ENCODE measurements at regions not wholly inside any gene's neighbourhood (a gene's known extent, or its start where the extent isn't known, plus 50 kb on each side); places are given as distances from the start of the nearest gene placed in this dataset.

DNA sequence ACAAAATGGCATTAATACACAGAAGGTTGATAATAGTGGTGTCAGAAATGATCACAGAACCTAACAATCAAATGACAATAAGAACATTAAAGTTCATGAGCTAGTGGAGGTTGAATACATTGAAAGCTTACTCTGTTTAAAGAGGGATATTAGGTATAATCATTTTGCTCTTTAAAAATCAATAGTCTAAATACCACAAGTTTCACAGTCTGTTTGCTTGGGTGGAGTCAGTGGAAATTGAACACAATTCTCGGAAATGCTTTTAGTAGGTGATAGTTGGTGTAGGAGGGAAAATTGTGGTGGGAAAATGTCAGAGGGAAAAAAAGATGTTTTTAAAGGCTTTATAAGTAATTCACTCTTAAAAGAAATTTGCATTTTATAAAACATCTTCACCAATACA lies 197.1 kb downstream of the GLUD2 start:
- TF ChIP-seq, protein P1, sequence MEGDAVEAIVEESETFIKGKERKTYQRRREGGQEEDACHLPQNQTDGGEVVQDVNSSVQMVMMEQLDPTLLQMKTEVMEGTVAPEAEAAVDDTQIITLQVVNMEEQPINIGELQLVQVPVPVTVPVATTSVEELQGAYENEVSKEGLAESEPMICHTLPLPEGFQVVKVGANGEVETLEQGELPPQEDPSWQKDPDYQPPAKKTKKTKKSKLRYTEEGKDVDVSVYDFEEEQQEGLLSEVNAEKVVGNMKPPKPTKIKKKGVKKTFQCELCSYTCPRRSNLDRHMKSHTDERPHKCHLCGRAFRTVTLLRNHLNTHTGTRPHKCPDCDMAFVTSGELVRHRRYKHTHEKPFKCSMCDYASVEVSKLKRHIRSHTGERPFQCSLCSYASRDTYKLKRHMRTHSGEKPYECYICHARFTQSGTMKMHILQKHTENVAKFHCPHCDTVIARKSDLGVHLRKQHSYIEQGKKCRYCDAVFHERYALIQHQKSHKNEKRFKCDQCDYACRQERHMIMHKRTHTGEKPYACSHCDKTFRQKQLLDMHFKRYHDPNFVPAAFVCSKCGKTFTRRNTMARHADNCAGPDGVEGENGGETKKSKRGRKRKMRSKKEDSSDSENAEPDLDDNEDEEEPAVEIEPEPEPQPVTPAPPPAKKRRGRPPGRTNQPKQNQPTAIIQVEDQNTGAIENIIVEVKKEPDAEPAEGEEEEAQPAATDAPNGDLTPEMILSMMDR (IDR thresholded peaks at IDR 0.05; ENCODE audit: poor library complexity) = no peak
- TF ChIP-seq EZH2phosphoT487 (IDR thresholded peaks at IDR 0.05; ENCODE audit: low read depth, severe bottlenecking, unreplicated experiment) (no peak), EZH2 (IDR thresholded peaks at IDR 0.05; ENCODE audit: borderline replicate concordance) (no peak)
- no peak overlapping the region for H3K4me3 ChIP-seq
- no peak overlapping the region for H3K27ac ChIP-seq
- no peaks in the 10 kb centered on the region for H3K9me2 ChIP-seq (replicated peaks; ENCODE audit: insufficient read depth)
- H3K4me2 ChIP-seq = no peak overlapping the region
- no peak overlapping the region for H2AFZ ChIP-seq
- peaks cover 2% of the 10 kb centered on the region for H3K9me3 ChIP-seq (ENCODE audit: low read depth)
- H3K79me2 ChIP-seq = no peaks in the 10 kb centered on the region
- no peaks in the 10 kb centered on the region for H3K4me1 ChIP-seq (ENCODE audit: insufficient read depth)
- no peaks in the 10 kb centered on the region for H3K27me3 ChIP-seq
- H3K36me3 ChIP-seq (replicated peaks; ENCODE audit: insufficient read depth, low read depth) = no peaks in the 10 kb centered on the region
- no peaks in the 10 kb centered on the region for H4K20me1 ChIP-seq (ENCODE audit: insufficient read depth, poor library complexity, severe bottlenecking)
- WGBS (ENCODE audit: low lambda C conversion rate, missing lambda C conversion rate) = 64% methylated on average over 1 of the region's 1 CpG
- DNase-seq (ENCODE audit: low spot score) = no peak

DNA sequence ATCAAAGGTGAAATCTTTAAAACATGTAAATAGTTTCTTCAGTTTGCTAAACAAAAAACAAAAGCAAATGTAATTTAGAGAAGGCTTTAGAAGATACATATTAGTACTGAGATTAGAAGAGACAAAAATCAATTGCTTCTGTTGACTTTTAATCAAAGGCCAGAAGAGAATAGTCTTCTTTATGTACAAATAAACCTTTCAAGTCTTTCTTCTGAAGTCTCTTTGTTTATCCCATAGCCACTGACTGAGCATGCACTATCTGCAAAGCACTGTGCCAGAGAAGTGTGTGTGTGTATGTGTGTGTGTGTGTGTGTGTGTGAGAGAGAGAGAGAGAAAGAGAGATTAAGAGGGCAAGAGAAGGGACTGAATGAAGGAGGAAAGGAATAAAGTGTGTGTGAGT lies 198.4 kb downstream of the GLUD2 start:
- H3K36me3 ChIP-seq (replicated peaks; ENCODE audit: insufficient read depth, low read depth) = no peaks in the 10 kb centered on the region
- no peaks in the 10 kb centered on the region for H3K27me3 ChIP-seq
- no peak overlapping the region for H3K4me3 ChIP-seq
- no peak for TF ChIP-seq EZH2phosphoT487 (IDR thresholded peaks at IDR 0.05; ENCODE audit: low read depth, severe bottlenecking, unreplicated experiment)
- no peaks in the 10 kb centered on the region for H3K4me1 ChIP-seq (ENCODE audit: insufficient read depth)
- no peaks in the 10 kb centered on the region for H4K20me1 ChIP-seq (ENCODE audit: insufficient read depth, poor library complexity, severe bottlenecking)
- no peak for DNase-seq (ENCODE audit: low spot score)
- H3K9me2 ChIP-seq (replicated peaks; ENCODE audit: insufficient read depth) = no peaks in the 10 kb centered on the region
- H3K4me2 ChIP-seq = no peak overlapping the region
- no peak overlapping the region for H3K27ac ChIP-seq
- no peaks in the 10 kb centered on the region for H3K79me2 ChIP-seq
- peaks cover 4% of the 10 kb centered on the region for H3K9me3 ChIP-seq (ENCODE audit: low read depth)
- H2AFZ ChIP-seq = no peak overlapping the region

DNA sequence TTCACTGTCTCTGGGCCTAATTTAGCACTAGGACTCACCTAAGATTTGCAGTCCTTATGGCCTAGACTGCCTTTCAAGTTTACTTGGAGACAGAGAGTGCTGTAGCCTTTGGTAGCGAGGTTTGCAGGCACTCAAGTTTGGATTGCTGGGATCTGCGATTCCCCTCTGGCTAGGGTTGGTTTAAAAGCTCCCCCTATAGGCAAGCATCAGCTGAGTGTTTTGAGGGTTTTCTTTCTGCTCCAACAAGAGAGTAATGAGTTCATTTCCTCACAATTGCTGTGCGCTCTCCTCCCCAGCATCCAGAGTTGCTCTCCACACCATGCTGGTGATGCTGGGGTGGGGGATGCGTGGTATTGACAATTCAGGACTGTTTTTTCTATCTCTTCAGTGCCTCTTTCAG lies 206.9 kb downstream of the GLUD2 start:
- DNase-seq (ENCODE audit: low spot score) = no peak
- Histone ChIP-seq H3K27me3 (no peaks in the 10 kb centered on the region), H3K4me1 (ENCODE audit: insufficient read depth) (no peaks in the 10 kb centered on the region), H3K27ac (no peak overlapping the region), H3K9me2 (replicated peaks; ENCODE audit: insufficient read depth) (no peaks in the 10 kb centered on the region), H3K4me2 (no peak overlapping the region), H3K4me3 (no peak overlapping the region), H2AFZ (no peak overlapping the region), H3K36me3 (replicated peaks; ENCODE audit: insufficient read depth, low read depth) (no peaks in the 10 kb centered on the region), H4K20me1 (ENCODE audit: insufficient read depth, poor library complexity, severe bottlenecking) (no peaks in the 10 kb centered on the region), H3K79me2 (no peaks in the 10 kb centered on the region), H3K9me3 (ENCODE audit: low read depth) (peaks cover 4% of the 10 kb centered on the region)
- TF ChIP-seq EZH2phosphoT487 (IDR thresholded peaks at IDR 0.05; ENCODE audit: low read depth, severe bottlenecking, unreplicated experiment) (no peak), EZH2 (IDR thresholded peaks at IDR 0.05; ENCODE audit: borderline replicate concordance) (no peak)
- TF ChIP-seq, protein P1 (IDR thresholded peaks at IDR 0.05; ENCODE audit: poor library complexity) = no peak
- WGBS (ENCODE audit: low lambda C conversion rate, missing lambda C conversion rate) = 54% methylated on average over 4 of the region's 4 CpGs

DNA sequence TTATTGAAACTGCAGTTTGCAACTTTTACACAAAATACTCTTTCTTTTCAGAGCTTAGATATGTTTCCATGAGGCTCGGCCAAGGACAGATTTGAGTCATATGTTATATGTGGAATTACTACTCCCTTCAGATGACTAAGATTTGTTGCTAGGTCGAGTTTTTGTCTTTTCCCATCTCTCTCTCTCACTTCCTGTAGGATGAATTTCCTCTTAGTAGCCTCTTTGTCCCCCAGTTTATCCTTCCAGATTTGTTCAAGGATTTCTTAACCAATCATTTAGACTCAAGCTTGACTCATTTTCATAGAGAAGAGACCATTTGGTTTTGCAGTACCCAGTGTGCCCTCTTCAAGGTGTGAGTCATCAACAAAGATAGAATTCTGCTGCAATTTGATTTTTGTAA lies 209.2 kb downstream of the GLUD2 start:
- no peak for TF ChIP-seq EZH2 (IDR thresholded peaks at IDR 0.05; ENCODE audit: borderline replicate concordance)
- TF ChIP-seq, protein P1 (IDR thresholded peaks at IDR 0.05; ENCODE audit: poor library complexity) = no peak
- TF ChIP-seq EZH2phosphoT487 (IDR thresholded peaks at IDR 0.05; ENCODE audit: low read depth, severe bottlenecking, unreplicated experiment) = no peak
- Histone ChIP-seq H3K4me1 (ENCODE audit: insufficient read depth) (no peaks in the 10 kb centered on the region), H3K9me2 (replicated peaks; ENCODE audit: insufficient read depth) (no peaks in the 10 kb centered on the region), H3K4me2 (no peak overlapping the region), H4K20me1 (ENCODE audit: insufficient read depth, poor library complexity, severe bottlenecking) (no peaks in the 10 kb centered on the region), H3K9me3 (ENCODE audit: low read depth) (no peaks in the 10 kb centered on the region), H2AFZ (no peak overlapping the region), H3K79me2 (no peaks in the 10 kb centered on the region), H3K36me3 (replicated peaks; ENCODE audit: insufficient read depth, low read depth) (no peaks in the 10 kb centered on the region), H3K27ac (no peak overlapping the region), H3K4me3 (no peak overlapping the region), H3K27me3 (no peaks in the 10 kb centered on the region)
- DNase-seq (ENCODE audit: low spot score) = no peak
- 42% methylated on average over 2 of the region's 2 CpGs for WGBS (ENCODE audit: low lambda C conversion rate, missing lambda C conversion rate)

All from hepatocyte (in vitro differentiated cells).